Adrenal gland (tissue), 9 donors: ENCODE measurements at regions not wholly inside any gene's neighbourhood (a gene's known extent, or its start where the extent isn't known, plus 50 kb on each side); places are given as distances from the start of the nearest gene placed in this dataset.
"Not testable (repeated sequence)": the region's sequence is repeated elsewhere in the genome, so short reads cannot be mapped to it uniquely, and the experiment has no call there.

Experiments used
- DNase-seq, 7 donors: peaks; one replicate each; pipeline ENCODE4 v3.0.0-alpha.2; 2019 to 2020
- H3K27ac ChIP-seq, 5 donors: fragments of 200-600 bp; sonication (generic) in 4 of 5; 1 replicate in 3 of 5; 2 replicates in 2 of 5; pipeline versions ENCODE4 v1.5.1 to v1.8.0; 2016 to 2020; ENCODE audit warnings: mild to moderate bottlenecking in 1 of 5
- H3K27me3 ChIP-seq: fragments of 200-600 bp; 2 replicates; pipeline ENCODE4 v1.8.0; 2021
- H3K36me3 ChIP-seq, 2 donors: fragments of 200-600 bp; replicated peaks in 1 of 2; 1 replicate in 1 of 2; 2 replicates in 1 of 2; pipeline versions ENCODE4 v1.5.1 to v1.8.0; 2018 to 2022
- H3K4me1 ChIP-seq, 2 donors: fragments of 200-600 bp; replicated peaks in 1 of 2; 1 replicate in 1 of 2; 2 replicates in 1 of 2; pipeline versions ENCODE4 v1.5.1 to v1.8.0; 2018 to 2021
- H3K4me3 ChIP-seq, 4 donors: fragments of 200-600 bp; sonication (generic) in 3 of 4; one replicate each; pipeline ENCODE4 v1.5.1; 2016 to 2018
- H3K9me3 ChIP-seq, 3 donors: fragments of 200-600 bp; sonication (generic) in 1 of 3; replicated peaks in 1 of 3; 1 replicate in 2 of 3; 2 replicates in 1 of 3; pipeline versions ENCODE4 v1.5.1 to v1.8.0; 2016 to 2021
- CTCF ChIP-seq, 6 experiments: fragments of 450-650 bp in 4 of 6; fragments of 200-600 bp in 2 of 6; sonication (generic) in 1 of 6; IDR thresholded peaks; 1 replicate in 5 of 6; 2 replicates in 1 of 6; pipeline versions ENCODE4 v1.5.1 to v1.8.0; 2016 to 2021; ENCODE audit warnings: antibody characterized with exemption in 6 of 6, mild to moderate bottlenecking in 2 of 6, moderate library complexity in 1 of 6
- POLR2A ChIP-seq, 2 donors: fragments of 450-650 bp; IDR thresholded peaks; one replicate each; pipeline ENCODE4 v1.6.1; 2017; ENCODE audit warnings: antibody characterized with exemption in 2 of 2, mild to moderate bottlenecking in 2 of 2, moderate library complexity in 1 of 2
- WGBS, 4 donors: extraction: QIAGEN DNeasy Blood & Tissue Kit in 2 of 4; methylation state at CpG; one replicate each; pipeline versions ENCODE4 v1.1.5 to v1.1.7; 2013 to 2017; 5-methylcytosine and 5-hydroxymethylcytosine counted together
- intact Hi-C, 2 donors: fragments of 100-400 bp; cut with DNase I; formaldehyde crosslinking; loops; one replicate each; pipeline versions ENCODE4 v1.14.1 to v1.15.0; 2022 to 2023
- donor health status: healthy with polysubstance abuse.
- donor health status: Bipolar disorder and iron deficiency.
- donor health status: DM: yes; HTN: yes; CAD: no.
- donor health status: DM: no; HTN: no; CAD: no.
- donor health status: DM: no; HTN: no; CAD: no.

DNA sequence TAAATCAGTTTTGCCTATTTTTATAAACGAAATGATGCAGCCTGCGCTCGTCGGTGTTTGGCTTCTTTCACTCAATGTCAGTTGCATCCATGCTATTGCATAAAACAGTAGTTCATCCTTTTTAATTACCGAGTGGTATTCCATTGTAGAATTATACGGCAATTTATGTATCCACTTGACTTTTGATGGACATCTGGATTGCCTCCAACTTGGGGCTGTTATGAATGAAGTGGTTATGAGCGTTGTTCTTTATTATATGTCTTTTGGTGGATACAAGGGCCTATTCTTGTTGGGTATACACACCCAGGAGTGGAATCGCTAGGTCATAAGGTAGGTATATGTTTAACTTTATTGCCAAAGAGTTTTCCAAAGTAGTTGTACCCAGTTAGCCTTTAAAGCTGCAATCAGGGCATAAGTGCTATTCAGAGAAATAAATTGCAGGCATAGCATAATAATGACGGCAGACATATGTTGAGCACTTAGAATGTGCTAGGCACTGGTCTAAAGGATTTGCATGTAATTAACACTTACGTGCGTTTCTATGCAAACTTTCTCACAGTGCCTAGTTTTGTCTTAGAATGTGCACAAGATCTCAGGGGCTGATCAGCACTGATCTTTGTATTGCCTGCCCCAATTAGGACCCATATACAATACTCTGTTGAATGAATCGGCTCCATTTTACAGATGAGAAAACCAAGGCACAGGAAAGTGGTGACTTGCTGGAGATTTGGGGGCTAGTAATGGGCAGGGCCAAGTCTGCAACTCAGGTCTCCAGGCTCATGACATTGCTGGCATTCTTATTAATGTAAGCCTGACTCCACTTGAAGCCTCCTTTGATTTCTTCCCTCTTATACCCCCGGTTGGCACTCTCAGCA lies 407.0 kb downstream of the BCOR start:
- H3K9me3 ChIP-seq = no peaks in the 10 kb centered on the region
- peaks cover 25% of the 10 kb centered on the region for H3K27me3 ChIP-seq
- H3K4me1 ChIP-seq = no peaks in the 10 kb centered on the region
- no peak overlapping the region for H3K27ac ChIP-seq
- no peak overlapping the region for H3K4me3 ChIP-seq
- intact Hi-C loops = no loop called here
- H3K36me3 ChIP-seq = no peaks in the 10 kb centered on the region
- WGBS, 4 donors = 84 to 96% (median 88%) methylated on average over 13 of the region's 13 CpGs
- no peak for TF ChIP-seq CTCF (IDR thresholded peaks at IDR 0.05)
- no peak for TF ChIP-seq POLR2A (IDR thresholded peaks at IDR 0.05)
- no peak for DNase-seq

GRCh38 chrX:39691724-39692123 lies 406.0 kb downstream of the BCOR start:
- H3K27ac ChIP-seq = no peak overlapping the region
- peaks cover 31% of the 10 kb centered on the region for H3K27me3 ChIP-seq
- WGBS, 4 donors = 84 to 93% (median 87%) methylated on average over 3 of the region's 3 CpGs
- peaks cover 0 to 6% (median 0%) of the 10 kb centered on the region in 3 donors for H3K9me3 ChIP-seq
- intact Hi-C loops = no loop called here
- no peak overlapping the region for H3K4me3 ChIP-seq
- H3K4me1 ChIP-seq = no peaks in the 10 kb centered on the region
- TF ChIP-seq CTCF (IDR thresholded peaks at IDR 0.05) (no peak), POLR2A (IDR thresholded peaks at IDR 0.05) (no peak)
- H3K36me3 ChIP-seq = no peaks in the 10 kb centered on the region
- no peak for DNase-seq

GRCh38 chrX:39692796-39693195 lies 405.0 kb downstream of the BCOR start:
- intact Hi-C loops = no loop called here
- peaks cover 31% of the 10 kb centered on the region for H3K27me3 ChIP-seq
- 51 to 71% (median 64%) methylated on average over 4 of the region's 4 CpGs for WGBS, 4 donors
- H3K4me1 ChIP-seq = no peaks in the 10 kb centered on the region
- H3K27ac ChIP-seq = no peak overlapping the region
- TF ChIP-seq CTCF (IDR thresholded peaks at IDR 0.05) (no peak), POLR2A (IDR thresholded peaks at IDR 0.05) (no peak)
- H3K4me3 ChIP-seq = no peak overlapping the region
- peaks cover 0 to 7% (median 0%) of the 10 kb centered on the region in 3 donors for H3K9me3 ChIP-seq
- no peaks in the 10 kb centered on the region for H3K36me3 ChIP-seq
- DNase-seq = no peak

- no peak overlapping the region for H3K27ac ChIP-seq
- no peaks in the 10 kb centered on the region for H3K36me3 ChIP-seq
- peaks cover 0 to 7% (median 0%) of the 10 kb centered on the region in 3 donors for H3K9me3 ChIP-seq
- H3K4me1 ChIP-seq = no peaks in the 10 kb centered on the region
- intact Hi-C loops = no loop called here
- DNase-seq = no peak
- 29 to 53% (median 32%) methylated on average over 7 of the region's 7 CpGs for WGBS, 4 donors
- H3K4me3 ChIP-seq = no peak overlapping the region
- no peak for TF ChIP-seq CTCF (IDR thresholded peaks at IDR 0.05)
- TF ChIP-seq POLR2A (IDR thresholded peaks at IDR 0.05) = no peak
- peaks cover 30% of the 10 kb centered on the region for H3K27me3 ChIP-seq
Observed at GRCh38 chrX:39693298-39693697, 404.5 kb downstream of the BCOR start.

DNA sequence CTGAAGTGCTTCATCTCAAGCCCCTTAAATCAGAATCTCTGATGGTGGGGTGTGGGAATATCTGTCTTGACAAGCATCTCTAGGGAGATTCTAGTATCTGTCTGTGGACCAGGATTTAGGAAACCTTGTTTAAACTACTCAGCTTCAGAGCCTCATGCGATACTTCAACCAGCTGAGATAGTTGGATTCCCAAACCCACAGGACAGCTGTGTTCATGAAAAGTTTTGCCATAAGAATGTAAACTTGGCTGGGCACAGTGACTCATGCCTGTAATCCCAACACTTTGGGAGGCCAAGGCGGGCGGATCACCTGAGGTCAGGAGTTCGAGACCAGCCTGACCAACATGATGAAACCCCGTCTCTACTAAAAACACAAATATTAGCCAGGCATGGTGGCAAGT lies 395.1 kb downstream of the BCOR start:
- H3K27me3 ChIP-seq, H3K9me3 ChIP-seq, H3K4me3 ChIP-seq, H3K27ac ChIP-seq, intact Hi-C loops, H3K36me3 ChIP-seq, H3K4me1 ChIP-seq, DNase-seq: not testable (repeated sequence)
- 85 to 95% (median 95%) methylated on average over 4 to 5 of the region's 5 CpGs for WGBS, 4 donors
